ENCODE measurements at regions not wholly inside any gene's neighbourhood (a gene's known extent, or its start where the extent isn't known, plus 50 kb on each side); places are given as distances from the start of the nearest gene placed in this dataset.

GRCh38 chr1:228903434-228904071, 168.3 kb downstream of the RHOU start:
- intact Hi-C loops (cut with micrococcal nuclease), result no loop called here
- Histone ChIP-seq H3K27me3 (ENCODE audit: control insufficient read depth in 2 of 2, insufficient read depth in 2 of 2, low read length in 2 of 2) (no peaks in the 10 kb centered on the region), H3K79me2 (ENCODE audit: insufficient read depth, low read length) (no peaks in the 10 kb centered on the region), H3K27ac (ENCODE audit: low read depth in 1 of 2, low read length in 2 of 2) (no peak overlapping the region), H3K4me3 (replicated peaks in 1 of 3; ENCODE audit: low read depth in 2 of 3, low read length in 3 of 3) (no peak overlapping the region), H3K4me2 (replicated peaks; ENCODE audit: extremely low read depth, low read length, poor library complexity, severe bottlenecking) (no peak overlapping the region), H3K4me1 (ENCODE audit: control insufficient read depth in 1 of 2, insufficient read depth in 2 of 2, low read length in 2 of 2) (peaks cover 6 to 7% of the 10 kb centered on the region in 2 donors), H4K20me1 (ENCODE audit: insufficient read depth, low read length) (no peaks in the 10 kb centered on the region), H2AFZ (ENCODE audit: insufficient read depth, low read depth, low read length, poor library complexity, severe bottlenecking) (no peak overlapping the region), H3K9ac (ENCODE audit: insufficient read depth, low read length, poor library complexity, severe bottlenecking) (no peak overlapping the region), H3K9me3 (replicated peaks in 1 of 2; ENCODE audit: control insufficient read depth in 1 of 2, insufficient read depth in 1 of 2, low read length in 2 of 2) (no peaks in the 10 kb centered on the region), H3K36me3 (replicated peaks in 1 of 2; ENCODE audit: control insufficient read depth in 1 of 2, insufficient read depth in 2 of 2, low read length in 2 of 2) (no peaks in the 10 kb centered on the region)
- Mint-ChIP-seq H3K9me3 (peaks cover 0 to 2% (median 0%) of the 10 kb centered on the region in 7 donors), H3K27me3 (ENCODE audit: low read depth in 3 of 3) (peaks cover 0 to 3% (median 2%) of the 10 kb centered on the region in 3 donors), H3K36me3 (peaks cover 10 to 17% of the 10 kb centered on the region in 2 donors), H3K4me3 (no peak overlapping the region), H3K4me1 (peaks cover 9% of the 10 kb centered on the region), H3K27ac (no peak overlapping the region)
- 94% methylated on average over 5 of the region's 9 CpGs for WGBS (ENCODE audit: insufficient coverage)
- TF ChIP-seq CTCF (IDR thresholded peaks at IDR 0.05), result no peak
- DNase-seq, result no peak

DNA sequence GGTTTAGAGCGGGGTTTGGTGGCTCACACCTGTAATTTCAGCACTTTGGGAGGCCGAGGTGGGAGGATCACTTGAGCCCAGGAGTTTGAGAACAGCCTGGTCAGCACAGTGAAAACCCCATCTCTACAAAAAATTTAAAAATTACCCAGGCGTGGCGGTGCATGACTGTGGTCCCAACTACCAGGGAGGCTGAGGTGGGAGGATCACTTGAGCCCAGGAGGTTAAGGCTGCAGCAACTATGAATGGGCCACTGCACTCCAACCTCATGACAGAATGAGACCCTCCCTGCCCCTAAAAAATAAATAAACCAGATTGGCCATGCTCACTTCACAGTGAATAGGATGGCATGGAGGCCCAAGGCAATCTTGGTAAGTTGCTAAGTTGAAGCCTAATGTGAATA, 168.9 kb downstream of the RHOU start:
- no peaks in the 10 kb centered on the region for H4K20me1 ChIP-seq (ENCODE audit: insufficient read depth, low read length)
- H3K27ac ChIP-seq (ENCODE audit: low read depth in 1 of 2, low read length in 2 of 2), result no peak overlapping the region
- Mint-ChIP-seq H3K27me3 (ENCODE audit: low read depth in 3 of 3) (peaks cover 0 to 3% (median 2%) of the 10 kb centered on the region in 3 donors), H3K36me3 (peaks cover 10 to 16% of the 10 kb centered on the region in 2 donors), H3K9me3 (peaks cover 0 to 6% (median 1%) of the 10 kb centered on the region in 7 donors), H3K27ac (no peak overlapping the region), H3K4me1 (peaks cover 3% of the 10 kb centered on the region), H3K4me3 (no peak overlapping the region)
- H2AFZ ChIP-seq (ENCODE audit: insufficient read depth, low read depth, low read length, poor library complexity, severe bottlenecking), result no peak overlapping the region
- no peaks in the 10 kb centered on the region for H3K79me2 ChIP-seq (ENCODE audit: insufficient read depth, low read length)
- no CpG with 5 or more reads among the region's 4 CpGs for WGBS (ENCODE audit: insufficient coverage)
- DNase-seq, result no peak
- TF ChIP-seq CTCF (IDR thresholded peaks at IDR 0.05), result no peak
- no peaks in the 10 kb centered on the region for H3K36me3 ChIP-seq (replicated peaks in 1 of 2; ENCODE audit: control insufficient read depth in 1 of 2, insufficient read depth in 2 of 2, low read length in 2 of 2)
- no peaks in the 10 kb centered on the region for H3K27me3 ChIP-seq (ENCODE audit: control insufficient read depth in 2 of 2, insufficient read depth in 2 of 2, low read length in 2 of 2)
- H3K4me1 ChIP-seq (ENCODE audit: control insufficient read depth in 1 of 2, insufficient read depth in 2 of 2, low read length in 2 of 2), result peaks cover 0 to under 1% of the 10 kb centered on the region in 2 donors
- no peak overlapping the region for H3K4me3 ChIP-seq (replicated peaks in 1 of 3; ENCODE audit: low read depth in 2 of 3, low read length in 3 of 3)
- H3K9ac ChIP-seq (ENCODE audit: insufficient read depth, low read length, poor library complexity, severe bottlenecking), result no peak overlapping the region
- H3K9me3 ChIP-seq (replicated peaks in 1 of 2; ENCODE audit: control insufficient read depth in 1 of 2, insufficient read depth in 1 of 2, low read length in 2 of 2), result no peaks in the 10 kb centered on the region
- intact Hi-C loops (cut with micrococcal nuclease), result no loop called here
- H3K4me2 ChIP-seq (replicated peaks; ENCODE audit: extremely low read depth, low read length, poor library complexity, severe bottlenecking), result no peak overlapping the region

Measured in CD14-positive monocyte (primary cell).